ENCODE measurements at regions not wholly inside any gene's neighbourhood (a gene's known extent, or its start where the extent isn't known, plus 50 kb on each side); places are given as distances from the start of the nearest gene placed in this dataset.

- H3K4me3 ChIP-seq (ENCODE audit: low read depth, low read length) = no peak overlapping the region
- TF ChIP-seq CTCF (IDR thresholded peaks at IDR 0.05; ENCODE audit: control insufficient read depth, extremely low read depth, insufficient read depth) = no peak
- no peak for DNase-seq (ENCODE audit: low read depth)
Observed at GRCh38 chrX:27893871-27894270, 86.1 kb downstream of the MAGEB10 start.

- TF ChIP-seq CTCF (IDR thresholded peaks at IDR 0.05; ENCODE audit: control insufficient read depth, extremely low read depth, insufficient read depth) = no peak
Observed at GRCh38 chrX:27893211-27893610, 85.4 kb downstream of the MAGEB10 start.

GRCh38 chrX:27890611-27891010 is 82.8 kb downstream of the MAGEB10 start:
- TF ChIP-seq CTCF (IDR thresholded peaks at IDR 0.05; ENCODE audit: control insufficient read depth, extremely low read depth, insufficient read depth) = no peak
- H3K4me3 ChIP-seq (ENCODE audit: low read depth, low read length) = no peak overlapping the region
- peak; percentile 8 for DNase-seq (ENCODE audit: low read depth)

More at GRCh38 chrX:27893211-27893610, 85.4 kb downstream of the MAGEB10 start:
- DNase-seq (ENCODE audit: low read depth) = no peak
- H3K4me3 ChIP-seq (ENCODE audit: low read depth, low read length) = no peak overlapping the region

- no peak for TF ChIP-seq CTCF (IDR thresholded peaks at IDR 0.05; ENCODE audit: control insufficient read depth, extremely low read depth, insufficient read depth)
- no peak for DNase-seq (ENCODE audit: low read depth)
- H3K4me3 ChIP-seq (ENCODE audit: low read depth, low read length) = no peak overlapping the region
Observed at GRCh38 chrX:27889878-27890277, 82.1 kb downstream of the MAGEB10 start.

GRCh38 chrX:27884654-27885053 is 76.9 kb downstream of the MAGEB10 start:
- no peak overlapping the region for H3K4me3 ChIP-seq (ENCODE audit: low read depth, low read length)
- TF ChIP-seq CTCF (IDR thresholded peaks at IDR 0.05; ENCODE audit: control insufficient read depth, extremely low read depth, insufficient read depth) = no peak
- DNase-seq (ENCODE audit: low read depth) = no peak

GRCh38 chrX:27883468-27884092 is 75.8 kb downstream of the MAGEB10 start:
- no peak overlapping the region for H3K4me3 ChIP-seq (ENCODE audit: low read depth, low read length)
- DNase-seq (ENCODE audit: low read depth) = no peak
- TF ChIP-seq CTCF (IDR thresholded peaks at IDR 0.05; ENCODE audit: control insufficient read depth, extremely low read depth, insufficient read depth) = no peak

- no peak for TF ChIP-seq CTCF (IDR thresholded peaks at IDR 0.05; ENCODE audit: control insufficient read depth, extremely low read depth, insufficient read depth)
- DNase-seq (ENCODE audit: low read depth) = no peak
- H3K4me3 ChIP-seq (ENCODE audit: low read depth, low read length) = no peak overlapping the region
Observed at GRCh38 chrX:27882695-27883094, 74.9 kb downstream of the MAGEB10 start.
